ENCODE measurements at regions not wholly inside any gene's neighbourhood (a gene's known extent, or its start where the extent isn't known, plus 50 kb on each side); places are given as distances from the start of the nearest gene placed in this dataset.

DNA sequence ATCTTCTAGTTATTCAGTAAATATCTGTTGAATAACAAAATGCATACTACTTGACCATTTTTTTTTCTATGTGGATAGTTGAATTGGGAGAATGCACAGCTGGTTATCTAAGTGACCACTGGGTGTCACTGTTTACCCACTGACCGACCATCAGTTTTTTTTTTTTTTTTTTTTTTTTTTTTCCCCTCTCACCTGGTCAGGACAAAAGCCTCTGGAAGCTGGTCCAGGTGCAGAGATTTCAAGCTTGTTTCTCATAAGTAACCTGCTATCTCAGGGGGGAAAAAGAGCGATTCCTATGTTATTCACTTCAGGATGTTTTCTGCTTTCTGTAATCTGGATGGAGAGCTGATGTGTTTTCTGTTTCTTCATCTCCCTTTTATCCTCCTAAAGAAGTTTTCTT is 256.0 kb downstream of the DCDC2C start:
- Histone ChIP-seq H3K9me2 (ENCODE audit: insufficient read depth) (no peaks in the 10 kb centered on the region), H3K9me3 (ENCODE audit: insufficient read depth, low read depth) (no peaks in the 10 kb centered on the region), H3K36me3 (ENCODE audit: low read depth) (no peaks in the 10 kb centered on the region), H3F3A (ENCODE audit: insufficient read depth, low read depth) (no peaks in the 10 kb centered on the region), H4K20me1 (ENCODE audit: insufficient read depth) (no peaks in the 10 kb centered on the region), H3K79me2 (ENCODE audit: low read depth) (no peaks in the 10 kb centered on the region), H3K27ac (no peak overlapping the region), H3K4me3 (no peak overlapping the region), H3K27me3 (ENCODE audit: insufficient read depth, low read depth) (peaks cover 30% of the 10 kb centered on the region), H2AFZ (no peak overlapping the region), H3K4me2 (no peak overlapping the region), H3K4me1 (replicated peaks; ENCODE audit: insufficient read depth) (no peaks in the 10 kb centered on the region)
- DNase-seq = peak in 1 of 2 experiments; percentile 56
- intact Hi-C loops (cut with micrococcal nuclease; ENCODE audit: unreplicated experiment) = loop anchor here (2.0 to 5.0 kb wide), 2 partner anchors 1407 to 1958 kb away; no protein-coding TSS in a partner anchor
- BruUV-seq (replicated peaks) = no TSS peak
- TF ChIP-seq EZH2 (IDR thresholded peaks at IDR 0.05; ENCODE audit: low read depth) = no peak
- TF ChIP-seq, protein P1, sequence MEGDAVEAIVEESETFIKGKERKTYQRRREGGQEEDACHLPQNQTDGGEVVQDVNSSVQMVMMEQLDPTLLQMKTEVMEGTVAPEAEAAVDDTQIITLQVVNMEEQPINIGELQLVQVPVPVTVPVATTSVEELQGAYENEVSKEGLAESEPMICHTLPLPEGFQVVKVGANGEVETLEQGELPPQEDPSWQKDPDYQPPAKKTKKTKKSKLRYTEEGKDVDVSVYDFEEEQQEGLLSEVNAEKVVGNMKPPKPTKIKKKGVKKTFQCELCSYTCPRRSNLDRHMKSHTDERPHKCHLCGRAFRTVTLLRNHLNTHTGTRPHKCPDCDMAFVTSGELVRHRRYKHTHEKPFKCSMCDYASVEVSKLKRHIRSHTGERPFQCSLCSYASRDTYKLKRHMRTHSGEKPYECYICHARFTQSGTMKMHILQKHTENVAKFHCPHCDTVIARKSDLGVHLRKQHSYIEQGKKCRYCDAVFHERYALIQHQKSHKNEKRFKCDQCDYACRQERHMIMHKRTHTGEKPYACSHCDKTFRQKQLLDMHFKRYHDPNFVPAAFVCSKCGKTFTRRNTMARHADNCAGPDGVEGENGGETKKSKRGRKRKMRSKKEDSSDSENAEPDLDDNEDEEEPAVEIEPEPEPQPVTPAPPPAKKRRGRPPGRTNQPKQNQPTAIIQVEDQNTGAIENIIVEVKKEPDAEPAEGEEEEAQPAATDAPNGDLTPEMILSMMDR (conservative IDR thresholded peaks at IDR 0.05) = peak; percentile 85
- ChIA-PET CTCF (interaction anchor here (0.6 kb wide), 4 partner anchors 39 to 1956 kb away, joined by 4 to 6 read pairs (median 6); no protein-coding TSS in a partner anchor), POLR2A (ENCODE audit: unreplicated experiment) (no interaction called here)

- no TSS peak for BruUV-seq (replicated peaks)
- DNase-seq = no peak
- Histone ChIP-seq H3K27ac (no peak overlapping the region), H2AFZ (no peak overlapping the region), H3K79me2 (ENCODE audit: low read depth) (no peaks in the 10 kb centered on the region), H3K9me3 (ENCODE audit: insufficient read depth, low read depth) (no peaks in the 10 kb centered on the region), H3K4me3 (no peak overlapping the region), H3K9me2 (ENCODE audit: insufficient read depth) (no peaks in the 10 kb centered on the region), H3K36me3 (ENCODE audit: low read depth) (no peaks in the 10 kb centered on the region), H3K27me3 (ENCODE audit: insufficient read depth, low read depth) (peaks cover 28% of the 10 kb centered on the region), H3K4me1 (replicated peaks; ENCODE audit: insufficient read depth) (no peaks in the 10 kb centered on the region), H3K4me2 (no peak overlapping the region), H4K20me1 (ENCODE audit: insufficient read depth) (no peaks in the 10 kb centered on the region), H3F3A (ENCODE audit: insufficient read depth, low read depth) (no peaks in the 10 kb centered on the region)
- intact Hi-C loops (cut with micrococcal nuclease; ENCODE audit: unreplicated experiment) = no loop called here
- POLR2A ChIA-PET (ENCODE audit: unreplicated experiment) = no interaction called here
- CTCF ChIA-PET = no interaction called here
- no peak for TF ChIP-seq EZH2 (IDR thresholded peaks at IDR 0.05; ENCODE audit: low read depth)
- TF ChIP-seq, protein P1 (conservative IDR thresholded peaks at IDR 0.05) = no peak
Measured at GRCh38 chr2:3960106-3960505, 256.7 kb downstream of the DCDC2C start.

DNA sequence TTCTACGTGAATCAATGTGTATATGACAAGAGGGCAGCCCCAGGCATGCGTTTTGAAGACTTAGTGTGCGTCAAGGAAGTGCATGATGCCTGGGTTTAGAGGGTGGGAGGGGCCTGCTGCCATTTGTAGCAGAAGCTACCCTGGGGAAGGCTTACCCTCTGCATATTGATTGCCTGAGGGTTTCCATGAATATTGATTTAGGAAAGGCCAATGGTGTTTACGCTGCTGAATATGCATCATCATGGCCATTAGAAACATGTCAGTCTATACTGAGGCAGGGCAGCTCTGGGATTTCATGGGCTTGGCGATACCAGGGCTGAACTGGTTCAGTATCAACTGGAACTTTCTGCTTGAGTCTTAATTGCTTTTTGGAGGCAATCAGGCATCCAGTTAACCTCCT is 259.3 kb downstream of the DCDC2C start:
- intact Hi-C loops (cut with micrococcal nuclease; ENCODE audit: unreplicated experiment) = no loop called here
- H3K4me2 ChIP-seq = no peak overlapping the region
- no peaks in the 10 kb centered on the region for H3K79me2 ChIP-seq (ENCODE audit: low read depth)
- POLR2A ChIA-PET (ENCODE audit: unreplicated experiment) = no interaction called here
- no peaks in the 10 kb centered on the region for H4K20me1 ChIP-seq (ENCODE audit: insufficient read depth)
- no peak overlapping the region for H3K27ac ChIP-seq
- CTCF ChIA-PET = no interaction called here
- no peak overlapping the region for H2AFZ ChIP-seq
- no peaks in the 10 kb centered on the region for H3K9me3 ChIP-seq (ENCODE audit: insufficient read depth, low read depth)
- H3K36me3 ChIP-seq (ENCODE audit: low read depth) = no peaks in the 10 kb centered on the region
- no peaks in the 10 kb centered on the region for H3F3A ChIP-seq (ENCODE audit: insufficient read depth, low read depth)
- BruUV-seq (replicated peaks) = no TSS peak
- H3K27me3 ChIP-seq (ENCODE audit: insufficient read depth, low read depth) = peaks cover 22% of the 10 kb centered on the region
- no peaks in the 10 kb centered on the region for H3K9me2 ChIP-seq (ENCODE audit: insufficient read depth)
- H3K4me1 ChIP-seq (replicated peaks; ENCODE audit: insufficient read depth) = no peaks in the 10 kb centered on the region
- TF ChIP-seq, protein P1 (conservative IDR thresholded peaks at IDR 0.05) = no peak
- TF ChIP-seq EZH2 (IDR thresholded peaks at IDR 0.05; ENCODE audit: low read depth) = no peak
- no peak overlapping the region for H3K4me3 ChIP-seq
- no peak for DNase-seq
